Right atrium auricular region (tissue), 2 donors: ENCODE measurements at regions not wholly inside any gene's neighbourhood (a gene's known extent, or its start where the extent isn't known, plus 50 kb on each side); places are given as distances from the start of the nearest gene placed in this dataset.

Experiments
- DNase-seq: peaks from one replicate; pipeline ENCODE4 v3.0.0-alpha.2; 2019; ENCODE audit warnings: low spot score
- H3K27ac ChIP-seq, 2 donors: fragments of 200-600 bp; sonication (generic); 1 replicate in 1 of 2; 2 replicates in 1 of 2; pipeline ENCODE4 v1.5.1; 2016 to 2019
- H3K27me3 ChIP-seq, 2 donors: fragments of 200-600 bp; sonication (generic); one replicate each; pipeline versions ENCODE4 v1.5.1 to v1.6.0; 2017 to 2019
- H3K36me3 ChIP-seq: fragments of 200-600 bp; sonication (generic); one replicate; pipeline ENCODE4 v1.5.1; 2016
- H3K4me1 ChIP-seq, 2 donors: fragments of 200-600 bp; sonication (generic); one replicate each; pipeline versions ENCODE4 v1.5.1 to v1.6.0; 2017 to 2019
- H3K4me3 ChIP-seq, 2 donors: fragments of 200-600 bp; sonication (generic); 1 replicate in 1 of 2; 2 replicates in 1 of 2; pipeline ENCODE4 v1.5.1; 2017 to 2019; ENCODE audit warnings: mild to moderate bottlenecking in 1 of 2, moderate library complexity in 1 of 2
- H3K9me3 ChIP-seq, 2 donors: fragments of 200-600 bp; sonication (generic); one replicate each; pipeline ENCODE4 v1.5.1; 2019
- CTCF ChIP-seq, 2 donors: fragments of 200-600 bp; sonication (generic); IDR thresholded peaks; one replicate each; pipeline ENCODE4 v1.5.1; 2019; ENCODE audit warnings: antibody characterized with exemption in 2 of 2

GRCh38 chr15:59739557-59740186 lies 50.6 kb upstream of the BNIP2 start:
- H3K4me1 ChIP-seq: no peaks in the 10 kb centered on the region
- peaks cover 0 to 5% of the 10 kb centered on the region in 2 donors for H3K9me3 ChIP-seq
- no peak overlapping the region for H3K4me3 ChIP-seq
- TF ChIP-seq CTCF (IDR thresholded peaks at IDR 0.05): no peak
- no peak overlapping the region for H3K27ac ChIP-seq
- H3K27me3 ChIP-seq: no peaks in the 10 kb centered on the region
- no peaks in the 10 kb centered on the region for H3K36me3 ChIP-seq
- no peak for DNase-seq
